ENCODE measurements at regions not wholly inside any gene's neighbourhood (a gene's known extent, or its start where the extent isn't known, plus 50 kb on each side); places are given as distances from the start of the nearest gene placed in this dataset.

GRCh38 chr4:34854451-34854850, 1389.9 kb downstream of the ARAP2 start:
- TF ChIP-seq CTCF (IDR thresholded peaks at IDR 0.05) (no peak), POLR2A (IDR thresholded peaks at IDR 0.05) (no peak), EP300 (IDR thresholded peaks at IDR 0.05) (no peak)
